HG03108 (cell line): ENCODE measurements at regions not wholly inside any gene's neighbourhood (a gene's known extent, or its start where the extent isn't known, plus 50 kb on each side); places are given as distances from the start of the nearest gene placed in this dataset.
"Not testable (repeated sequence)": the region's sequence is repeated elsewhere in the genome, so short reads cannot be mapped to it uniquely, and the experiment has no call there.

ENCODE experiments used
- ATAC-seq: cut with Tn5 transposase; IDR thresholded peaks from one replicate; pipeline ENCODE4 v1.9.1; 2021; ENCODE audit warnings: moderate library complexity; ENCODE audit not compliant: unreplicated experiment

DNA sequence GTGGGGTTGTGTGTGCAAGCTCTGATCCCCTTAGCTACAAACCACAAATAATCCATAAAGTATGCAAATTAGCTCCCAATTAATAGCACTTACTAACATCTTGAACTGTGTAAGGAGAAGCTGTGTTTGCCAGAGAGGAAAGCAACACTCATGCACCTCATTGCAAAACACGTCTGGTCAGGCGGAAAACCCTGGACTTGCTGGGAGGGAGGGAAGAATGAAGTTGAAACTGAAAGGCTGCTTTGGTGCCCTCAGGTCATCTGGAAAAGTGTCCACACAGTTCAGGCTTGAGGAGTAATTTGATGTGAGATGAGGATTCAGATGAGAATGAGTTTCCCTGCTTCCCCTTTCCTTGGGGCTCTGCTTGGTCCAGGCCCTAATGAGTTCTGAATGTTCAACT is 185.5 kb upstream of the ANKRD28 start:
- ATAC-seq: no peak

DNA sequence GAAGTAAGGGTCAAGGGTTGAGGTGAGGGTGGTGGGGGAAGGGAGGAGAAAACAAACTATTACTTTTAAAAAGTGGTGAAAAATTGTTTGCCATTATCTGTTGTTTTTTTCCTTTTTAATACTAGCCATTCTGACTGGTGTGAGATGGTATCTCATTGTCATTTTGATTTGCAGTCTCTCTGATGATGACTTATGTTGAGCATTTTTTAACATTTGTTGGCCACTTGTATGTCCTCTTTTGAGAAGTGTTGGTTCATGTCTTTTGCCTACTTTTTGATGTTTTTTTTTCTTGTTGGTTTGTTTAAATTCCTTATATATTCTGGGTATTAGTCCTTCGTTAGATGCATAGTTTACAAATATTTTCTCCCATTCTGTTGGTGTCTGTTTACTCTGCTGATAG is 185.9 kb upstream of the ANKRD28 start:
- no peak for ATAC-seq

DNA sequence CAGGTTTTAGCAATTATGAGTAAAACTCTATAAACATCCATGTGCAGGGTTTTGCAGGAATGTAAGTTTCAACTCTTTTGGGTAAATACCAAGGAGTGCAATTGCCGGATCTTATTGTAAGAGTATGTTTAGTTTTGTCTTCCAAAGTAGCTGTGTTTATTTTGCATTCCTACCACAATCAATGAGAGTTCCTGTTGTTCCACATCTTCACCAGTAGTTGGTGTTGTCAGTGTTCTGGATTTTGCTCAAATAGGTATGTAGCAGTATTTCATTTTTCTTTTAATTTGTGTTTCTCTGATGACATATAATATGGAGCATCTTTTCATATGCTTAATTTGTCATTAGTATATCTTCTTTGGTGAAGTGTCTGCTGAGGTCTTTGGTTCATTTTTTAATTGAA is 185.1 kb upstream of the GALNT15 start:
- no peak for ATAC-seq

DNA sequence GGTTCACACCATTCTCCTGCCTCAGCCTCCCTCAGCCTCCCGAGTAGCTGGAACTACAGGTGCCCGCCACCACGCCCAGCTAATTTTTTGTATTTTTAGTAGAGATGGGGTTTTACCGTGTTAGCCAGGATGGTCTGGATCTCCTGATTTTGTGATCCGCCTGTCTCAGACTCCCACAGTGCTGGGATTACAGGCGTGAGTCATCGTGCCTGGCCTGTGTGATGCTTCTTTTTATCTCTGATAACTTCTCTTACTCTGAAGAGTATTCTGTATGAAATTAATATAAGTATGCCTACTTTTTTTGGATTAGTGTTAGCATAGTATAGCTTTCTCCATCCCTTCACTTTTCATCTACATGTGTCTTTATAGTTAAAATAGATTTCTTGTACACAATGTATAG is 180.8 kb upstream of the GALNT15 start:
- ATAC-seq: not testable (repeated sequence)

DNA sequence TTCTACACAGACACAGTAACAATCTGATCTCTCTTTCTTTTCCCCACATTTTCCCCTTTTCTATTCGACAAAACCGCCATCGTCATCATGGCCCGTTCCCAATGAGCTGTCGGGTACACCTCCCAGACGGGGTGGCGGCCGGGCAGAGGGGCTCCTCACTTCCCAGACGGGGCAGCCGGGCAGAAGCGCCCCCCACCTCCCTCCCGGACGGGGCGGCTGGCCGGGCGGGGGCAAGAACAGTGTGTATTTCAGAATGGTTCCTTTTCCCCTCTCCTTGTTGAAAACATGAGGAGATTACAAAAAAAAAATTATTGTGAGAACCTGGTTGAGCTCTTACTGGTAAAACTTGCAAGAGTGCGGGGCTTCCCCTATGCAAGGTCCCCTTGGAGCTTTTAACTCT is 178.0 kb upstream of the GALNT15 start:
- ATAC-seq: not testable (repeated sequence)

DNA sequence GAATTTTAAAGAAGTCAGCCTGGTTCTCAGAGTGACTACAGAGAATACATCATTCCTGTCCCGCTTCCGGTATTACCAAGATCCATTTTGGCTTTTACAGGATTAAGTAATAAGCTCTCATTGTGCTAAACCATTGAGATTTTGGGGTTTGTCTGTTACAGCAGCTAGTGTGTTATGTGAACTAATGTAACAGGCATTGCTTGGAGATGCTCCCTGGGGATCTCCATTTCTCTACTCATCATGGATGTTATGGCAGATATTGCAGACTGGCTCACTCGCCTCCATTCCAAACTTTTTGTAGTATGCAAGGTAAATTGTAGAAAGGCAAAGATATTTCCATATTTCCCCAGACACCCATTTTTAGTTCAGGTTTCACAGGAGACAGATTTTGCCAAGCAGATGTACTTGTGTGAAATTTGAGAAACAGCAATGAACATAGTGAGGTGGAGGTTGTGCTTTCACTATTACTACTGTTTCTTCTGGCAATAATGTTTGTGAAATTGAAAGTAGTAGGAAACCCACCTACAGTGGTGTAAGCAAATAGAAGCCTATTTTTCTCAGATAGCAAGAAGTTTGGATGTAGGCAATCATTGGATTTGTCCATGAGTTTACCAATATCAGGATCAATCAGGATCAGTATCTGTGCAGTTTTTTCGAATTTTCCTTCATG is 177.1 kb upstream of the GALNT15 start:
- no peak for ATAC-seq

DNA sequence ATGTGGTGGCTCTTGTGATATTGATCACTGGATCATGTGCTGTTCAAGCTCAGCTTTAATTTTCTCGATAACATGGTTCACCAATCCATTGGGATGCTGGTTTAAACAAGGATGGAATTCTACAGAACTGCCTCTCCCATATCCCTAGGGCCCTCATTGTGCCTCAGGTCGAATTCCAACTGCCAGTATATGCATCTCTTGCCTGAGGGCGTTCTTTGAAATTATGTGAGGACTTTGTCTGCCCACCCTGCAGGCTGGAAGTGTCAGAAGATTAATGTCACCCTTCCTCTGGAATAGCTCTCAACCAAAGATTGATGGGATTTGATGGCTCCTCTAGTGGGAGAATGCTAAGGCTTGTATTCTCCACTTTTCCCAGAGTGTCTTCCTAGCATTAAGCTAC is 175.6 kb upstream of the GALNT15 start:
- ATAC-seq: no peak

DNA sequence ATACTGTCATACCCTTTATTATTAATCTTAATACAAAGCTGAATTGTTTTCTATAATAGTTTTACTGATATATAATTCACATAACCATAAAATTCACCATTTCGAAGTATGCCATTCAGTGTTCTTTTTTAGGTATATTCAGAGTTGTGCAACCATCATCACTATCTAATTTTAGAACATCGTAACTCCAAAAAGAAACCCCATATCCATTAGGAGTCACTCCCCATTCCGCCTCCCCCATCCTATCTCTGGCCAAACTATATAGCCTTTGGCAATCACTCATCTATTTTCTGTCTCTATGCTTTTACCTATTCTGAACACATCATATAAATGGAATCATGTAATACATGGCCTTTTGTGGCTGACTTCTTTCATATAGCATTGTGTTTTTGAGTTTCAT is 169.7 kb upstream of the GALNT15 start:
- no peak for ATAC-seq

DNA sequence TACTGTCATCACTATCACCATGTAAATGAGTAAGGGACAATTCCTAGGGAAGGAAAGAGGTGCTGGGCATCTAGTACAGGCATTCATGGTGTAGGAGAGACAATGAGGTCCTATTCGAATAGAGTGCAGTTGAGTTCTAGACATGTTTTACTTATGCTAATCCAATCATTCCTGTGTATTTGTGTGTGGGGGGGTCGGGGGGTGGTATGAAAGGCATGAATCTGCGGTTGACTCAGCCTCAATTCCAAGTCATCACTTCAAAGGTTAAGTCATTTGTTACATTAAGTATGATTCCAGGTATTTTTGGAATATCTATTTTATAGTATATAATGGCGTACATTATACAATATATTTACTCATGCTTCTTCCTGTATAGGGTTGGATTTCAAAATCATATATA is 163.1 kb upstream of the GALNT15 start:
- ATAC-seq: no peak

DNA sequence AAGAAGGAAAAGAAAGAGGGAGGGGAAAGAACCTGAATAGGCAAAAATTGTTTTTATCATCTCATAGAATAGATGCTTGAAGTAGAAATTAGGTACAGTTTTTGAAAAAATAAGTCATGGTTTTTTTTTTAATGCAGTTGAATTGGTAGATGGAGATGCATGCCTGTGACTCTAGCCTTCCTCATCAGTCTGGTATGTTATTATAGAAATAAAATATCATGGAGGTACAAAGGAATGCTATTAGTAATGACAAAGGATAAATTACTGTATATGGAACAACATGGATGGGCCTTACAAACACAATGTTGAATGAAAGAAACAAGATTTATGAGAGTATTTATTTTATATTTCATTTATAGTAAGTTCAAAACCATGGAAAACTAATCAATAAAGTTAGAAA is 162.4 kb upstream of the GALNT15 start:
- ATAC-seq: no peak

DNA sequence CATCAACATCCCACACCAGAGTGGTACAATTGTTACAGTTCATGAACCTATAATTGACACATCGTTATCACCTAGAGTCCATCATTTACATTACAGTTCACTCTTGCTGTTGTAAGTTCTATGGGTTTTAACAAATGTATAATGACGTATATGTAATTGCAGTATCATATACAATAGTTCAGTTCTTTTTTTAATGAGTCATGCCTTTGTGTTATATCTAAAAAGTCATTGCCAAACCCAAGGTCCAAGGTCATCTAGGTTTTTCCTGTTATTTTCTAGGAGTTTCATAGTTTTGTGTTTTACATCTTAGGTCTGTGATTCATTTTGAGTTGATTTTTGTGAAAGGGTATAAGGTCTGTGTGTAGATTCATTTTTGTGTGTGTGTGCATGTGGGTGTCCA is 160.9 kb upstream of the GALNT15 start:
- ATAC-seq: no peak

DNA sequence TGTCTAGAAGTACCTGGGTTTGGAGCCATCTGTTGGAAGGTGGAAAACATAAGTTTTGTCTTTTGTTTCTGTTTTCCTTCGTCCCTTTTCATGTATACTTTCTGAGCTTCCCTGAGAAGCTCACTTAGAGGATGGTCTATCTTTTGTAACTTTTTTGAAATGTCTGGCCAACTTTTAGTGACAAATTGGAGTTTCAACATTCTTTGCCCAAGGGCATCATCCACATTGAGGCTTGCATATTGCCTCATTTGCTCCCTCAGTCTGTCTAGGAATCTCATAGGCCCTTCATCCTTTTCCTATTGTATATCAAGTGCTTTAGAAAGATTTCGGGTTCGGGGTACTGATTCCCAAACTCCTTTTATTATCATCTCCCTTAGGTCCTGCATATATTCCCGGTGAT is 152.7 kb upstream of the GALNT15 start:
- ATAC-seq: not testable (repeated sequence)

DNA sequence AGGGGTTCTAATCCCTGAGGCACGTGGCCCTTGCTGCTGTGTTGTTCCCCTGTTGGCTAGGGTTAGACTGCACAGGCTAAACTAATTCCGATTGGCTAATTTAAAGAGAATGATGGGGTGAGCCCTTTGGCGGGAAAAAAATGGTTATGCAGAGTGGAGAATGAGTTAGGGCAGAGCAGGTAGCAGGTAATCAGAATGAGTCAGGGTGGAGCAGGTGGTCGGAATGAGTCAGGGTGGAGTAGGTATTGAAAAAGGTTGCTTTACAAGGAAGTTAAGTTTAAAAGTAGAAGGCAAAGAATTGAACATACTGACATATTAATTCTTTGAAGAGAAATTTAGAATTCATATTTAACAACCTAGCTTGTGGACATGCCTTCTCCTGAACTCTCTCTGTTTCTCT is 150.6 kb upstream of the GALNT15 start:
- not testable (repeated sequence) for ATAC-seq

DNA sequence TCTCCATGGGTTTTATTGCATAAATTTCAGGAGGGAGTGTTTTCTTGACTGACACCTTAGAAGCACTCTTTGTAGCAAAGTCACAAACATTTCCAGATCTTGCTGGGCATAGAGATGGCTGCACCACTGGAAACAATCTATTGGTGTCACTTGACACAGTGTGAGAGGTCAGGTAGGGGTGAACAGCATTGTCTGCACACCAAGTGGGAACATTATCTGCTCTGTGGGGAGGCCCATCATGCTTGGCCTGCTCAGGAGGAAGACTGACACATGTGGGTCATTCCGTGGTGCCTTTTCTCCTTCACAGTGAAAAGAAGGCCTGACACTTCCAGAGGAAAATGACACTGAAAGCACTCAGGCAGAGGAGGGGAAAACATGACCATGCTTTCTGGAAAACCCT is 149.9 kb upstream of the GALNT15 start:
- no peak for ATAC-seq

DNA sequence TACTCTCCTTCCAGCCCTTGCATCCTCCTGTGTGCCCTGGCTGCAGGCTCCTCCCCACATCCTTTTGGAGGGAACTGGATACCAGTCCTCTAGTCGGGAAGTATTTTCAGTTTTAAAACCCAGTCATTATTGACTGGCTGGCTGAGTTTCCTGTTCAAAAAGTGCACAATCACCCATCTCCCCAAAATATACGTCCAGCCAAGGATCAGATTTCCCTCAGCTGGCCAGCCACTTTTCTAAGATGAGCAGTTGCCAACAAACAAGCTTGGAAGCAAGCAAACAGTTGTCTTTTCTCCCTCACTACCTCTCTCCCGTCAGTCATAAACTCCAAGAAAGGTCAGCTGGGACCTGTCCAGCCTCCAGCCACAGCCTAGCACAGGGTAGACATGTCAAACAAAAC is 147.7 kb upstream of the GALNT15 start:
- ATAC-seq: no peak

DNA sequence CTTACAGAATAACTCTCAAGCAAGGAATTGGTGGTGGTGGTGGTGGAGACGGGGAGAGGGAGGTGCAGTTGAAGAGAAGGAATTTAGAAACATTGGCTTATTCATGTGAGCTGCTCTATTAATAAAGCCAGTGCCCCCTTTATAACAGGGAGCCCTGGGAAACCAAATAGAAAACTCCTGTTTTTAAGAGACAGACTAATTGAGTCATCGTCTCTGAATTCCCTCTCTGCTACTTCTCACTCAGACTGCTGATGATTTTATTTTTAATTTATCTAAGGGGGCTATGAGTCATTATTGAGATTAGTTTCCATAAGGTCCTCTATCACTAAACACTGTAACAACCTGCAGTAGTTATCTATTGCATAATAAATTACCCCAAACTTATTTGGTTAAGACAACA is 145.9 kb upstream of the GALNT15 start:
- ATAC-seq: no peak

DNA sequence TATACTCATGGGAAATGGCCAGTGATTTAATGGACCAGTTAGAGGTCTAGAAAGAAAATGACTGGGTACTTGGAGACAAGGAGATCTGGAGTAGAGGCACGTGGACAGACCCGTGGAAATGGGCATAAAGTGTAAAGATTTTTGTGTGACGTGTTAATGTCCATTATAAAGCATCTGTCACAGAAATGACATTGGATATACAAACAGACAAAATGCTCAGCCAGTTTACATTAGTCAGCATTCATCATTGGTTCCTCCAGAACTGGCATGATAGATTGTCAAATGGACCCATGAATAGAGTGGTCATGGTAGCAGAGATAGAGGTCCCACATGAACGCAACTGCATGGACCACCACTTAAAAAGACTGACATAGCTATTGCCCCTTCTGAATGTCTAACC is 144.1 kb upstream of the GALNT15 start:
- no peak for ATAC-seq

DNA sequence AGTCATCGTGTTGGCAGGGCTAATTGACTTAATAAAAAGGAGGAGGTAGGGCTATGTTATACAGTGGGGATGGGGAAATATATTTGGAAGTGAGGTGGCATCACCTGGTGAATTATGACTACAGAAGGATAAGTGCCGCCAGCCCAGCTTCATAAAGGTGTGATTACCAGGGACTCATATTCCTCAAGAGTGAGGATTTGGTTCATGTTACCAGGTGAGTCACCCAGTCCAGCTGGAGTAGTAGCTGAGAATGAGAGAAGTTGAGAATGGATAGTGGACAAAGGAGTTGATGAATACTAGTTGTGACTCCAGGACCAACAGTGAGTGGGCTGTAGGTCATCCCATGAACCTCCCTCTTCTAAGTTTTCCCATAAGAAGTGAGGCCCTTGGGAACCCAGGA is 143.0 kb upstream of the GALNT15 start:
- no peak for ATAC-seq

DNA sequence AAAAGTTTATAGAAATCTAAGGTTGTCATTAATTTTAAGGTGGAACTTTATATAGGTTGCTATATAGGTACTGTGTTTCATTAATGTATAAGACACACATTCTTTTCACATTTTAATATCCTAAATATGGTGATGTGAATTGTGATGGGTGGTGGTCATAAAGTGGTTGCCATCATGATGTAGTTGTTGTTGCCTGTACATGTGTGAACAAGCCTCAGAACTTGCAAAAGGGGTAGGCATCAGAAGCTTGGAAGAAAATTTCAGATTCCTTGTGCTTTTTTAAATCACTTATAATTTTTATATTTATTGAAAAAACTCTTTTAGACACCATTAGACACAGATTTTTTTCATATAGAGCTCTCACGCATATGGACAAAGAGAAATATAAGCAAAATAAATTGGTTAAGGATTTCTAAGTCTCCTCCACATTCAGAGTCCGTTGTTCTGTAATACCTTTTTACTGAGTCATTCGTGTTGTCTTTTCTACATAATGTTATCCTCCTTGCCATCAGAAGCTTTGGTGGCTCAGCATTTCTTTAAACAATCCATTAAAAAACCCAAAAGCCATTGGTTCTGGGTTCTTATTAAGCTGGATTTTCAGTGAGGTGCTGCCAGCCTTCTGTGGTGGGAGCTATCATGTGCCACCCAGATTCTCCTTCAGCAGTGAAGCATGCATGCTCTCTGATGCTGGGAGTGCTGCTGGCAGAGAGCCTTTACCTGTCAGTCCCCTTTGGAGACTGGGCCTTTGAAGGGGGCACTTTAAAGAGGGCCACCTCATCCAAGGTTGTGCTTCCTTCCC is 140.4 kb upstream of the GALNT15 start:
- ATAC-seq: no peak

DNA sequence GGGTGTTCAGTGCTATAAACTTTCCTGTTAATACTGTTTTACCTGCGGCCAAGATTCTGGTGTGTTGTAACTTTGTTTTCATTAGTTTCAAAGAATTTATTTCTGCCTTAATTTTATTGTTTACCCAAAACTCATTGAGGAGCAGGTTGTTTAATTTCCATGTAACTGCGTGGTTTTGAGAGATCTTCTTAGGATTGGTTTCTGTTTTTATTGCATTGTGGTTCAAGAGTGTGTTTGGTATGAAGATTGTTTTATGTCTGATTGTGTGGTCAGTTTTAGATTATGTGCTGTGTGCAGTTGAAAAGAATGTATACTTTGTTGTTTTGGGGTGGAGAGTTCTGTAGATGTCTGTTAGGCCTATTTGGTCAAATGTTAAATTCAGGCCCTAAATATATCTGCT is 133.5 kb upstream of the GALNT15 start:
- no peak for ATAC-seq

DNA sequence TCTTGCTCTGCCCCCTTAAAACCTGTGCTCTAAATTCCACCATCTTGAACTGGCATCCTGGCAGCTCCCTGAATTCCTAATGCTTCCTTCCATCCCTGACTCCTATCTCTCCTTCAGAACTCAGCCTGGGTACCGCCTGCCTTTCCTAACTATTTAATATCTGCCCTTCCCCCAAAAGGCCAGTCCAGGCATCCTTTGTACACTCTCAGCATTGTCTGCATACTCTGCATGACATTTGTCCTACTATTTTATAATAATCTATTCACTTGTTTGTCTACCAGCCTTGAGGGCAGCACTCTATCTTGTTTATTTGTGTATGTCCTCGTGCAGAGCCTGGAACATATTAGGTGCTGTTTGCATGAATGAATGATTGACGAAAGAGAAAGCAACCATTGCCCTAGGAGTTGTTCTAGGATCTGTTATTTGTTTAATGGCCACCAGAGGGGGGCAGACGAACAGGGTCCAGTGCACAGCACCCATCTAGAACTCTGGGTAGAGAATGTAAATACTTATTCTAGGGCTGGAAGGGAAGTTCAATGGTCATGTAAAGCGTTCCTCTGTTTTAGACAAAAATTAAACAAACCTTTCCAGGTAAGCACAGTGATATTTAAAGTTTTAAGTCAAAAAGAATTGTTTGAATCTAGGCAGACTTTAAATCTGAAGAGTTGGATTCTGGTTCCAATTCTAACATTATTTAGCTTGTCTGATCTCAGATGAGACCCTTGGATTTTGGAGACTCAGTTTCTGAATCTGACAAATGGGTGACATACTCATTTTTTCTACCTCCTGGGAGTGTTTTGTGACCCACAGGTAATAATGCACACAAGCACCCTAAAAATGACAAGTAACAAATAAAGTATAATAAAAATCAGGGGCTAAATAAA is 125.8 kb upstream of the GALNT15 start:
- ATAC-seq: peak; percentile 94
